T-helper 17 cell (primary cell): ENCODE measurements at regions not wholly inside any gene's neighbourhood (a gene's known extent, or its start where the extent isn't known, plus 50 kb on each side); places are given as distances from the start of the nearest gene placed in this dataset.

Experiments used
- ATAC-seq: fragments of 150-1000 bp; cut with Tn5 transposase; 2 replicates; pipeline ENCODE4 v1.10.0; 2021; ENCODE audit warnings: mild to moderate bottlenecking, moderate library complexity
- DNase-seq, 3 donors: peaks; one replicate each; pipeline versions ENCODE4 v3.0.0 to v3.0.0-alpha.2; 2020 to 2021
- H3K9me3 ChIP-seq: one replicate; pipeline ENCODE4 v1.7.0; 2013; ENCODE audit warnings: low read length, mild to moderate bottlenecking; ENCODE audit not compliant: control insufficient read depth, poor library complexity, severe bottlenecking
- H3K27ac Mint-ChIP-seq: one replicate; pipeline ENCODE4 v1.8.0; 2022; ENCODE audit warnings: mild to moderate bottlenecking, moderate library complexity, mixed read lengths
- H3K27me3 Mint-ChIP-seq: one replicate; pipeline ENCODE4 v1.8.0; 2022; ENCODE audit warnings: mixed read lengths
- H3K36me3 Mint-ChIP-seq: one replicate; pipeline ENCODE4 v1.8.0; 2022; ENCODE audit warnings: low read depth, mixed read lengths
- H3K4me1 Mint-ChIP-seq: one replicate; pipeline ENCODE4 v1.8.0; 2022; ENCODE audit warnings: mild to moderate bottlenecking, mixed read lengths
- H3K4me3 Mint-ChIP-seq: one replicate; pipeline ENCODE4 v1.8.0; 2022; ENCODE audit warnings: mild to moderate bottlenecking, moderate library complexity, mixed read lengths

DNA sequence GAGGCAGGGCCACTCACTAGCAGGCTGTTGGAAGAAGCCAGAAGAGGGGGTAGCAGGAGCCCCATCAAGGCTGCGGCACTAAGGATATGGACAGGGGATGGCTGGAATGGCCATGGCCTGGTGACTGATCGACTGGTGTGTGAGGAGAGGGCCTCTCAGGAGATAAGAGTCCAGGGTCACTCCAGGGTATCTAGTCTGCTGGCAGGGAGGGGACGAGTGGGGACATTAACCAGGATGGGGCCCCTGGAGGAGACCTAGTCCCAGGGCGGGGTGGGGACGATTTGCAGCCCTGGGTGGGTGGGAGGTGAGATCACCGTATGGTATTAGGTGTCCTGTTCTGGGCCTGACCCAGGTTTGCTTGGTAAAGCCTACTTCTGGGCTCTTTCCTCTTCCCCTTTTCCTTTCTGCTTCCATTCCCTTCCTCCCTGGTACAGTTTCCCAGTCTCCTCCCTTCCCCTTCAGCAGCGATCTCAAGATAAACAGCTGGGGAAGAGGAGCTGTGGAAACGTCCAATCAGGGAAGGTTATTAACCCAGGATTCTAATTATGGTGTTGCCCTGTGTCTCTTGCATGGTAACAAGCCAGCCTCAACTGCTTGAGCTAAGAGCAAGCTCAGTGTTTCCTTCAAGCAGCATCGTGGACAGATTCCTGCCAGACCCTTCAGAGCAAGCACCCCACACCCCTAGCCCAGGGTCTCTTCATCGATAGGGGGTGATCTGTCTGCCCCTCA lies 233.2 kb downstream of the RPS24 start:
- no peaks in the 10 kb centered on the region for H3K4me1 Mint-ChIP-seq
- DNase-seq (no peak), ATAC-seq (no peak)
- no peaks in the 10 kb centered on the region for H3K36me3 Mint-ChIP-seq
- H3K9me3 ChIP-seq = no peaks in the 10 kb centered on the region
- H3K4me3 Mint-ChIP-seq = no peak overlapping the region
- peaks cover 10% of the 10 kb centered on the region for H3K27me3 Mint-ChIP-seq
- no peak overlapping the region for H3K27ac Mint-ChIP-seq

DNA sequence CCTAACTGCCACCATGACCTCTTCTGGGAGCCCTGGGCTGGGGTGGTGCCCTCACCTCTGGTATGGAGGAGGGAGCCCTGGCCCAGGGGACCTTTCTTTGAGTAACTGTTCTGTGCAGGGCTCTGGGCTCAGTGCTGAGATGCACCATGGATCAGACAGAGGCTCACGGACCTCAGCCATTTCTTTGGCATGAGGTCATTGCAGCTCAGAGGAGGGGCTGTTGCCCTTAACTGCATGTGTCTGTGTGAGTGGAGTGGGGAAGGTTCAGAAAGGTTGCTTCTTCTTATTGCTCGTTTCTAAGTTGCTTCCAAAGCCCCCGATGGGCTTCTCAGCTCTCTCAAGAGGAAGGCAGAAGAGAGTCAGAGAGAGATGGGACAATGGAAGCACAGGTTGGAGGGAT lies 233.9 kb downstream of the RPS24 start:
- Mint-ChIP-seq H3K4me1 (no peaks in the 10 kb centered on the region), H3K4me3 (no peak overlapping the region), H3K27me3 (peaks cover 11% of the 10 kb centered on the region), H3K36me3 (no peaks in the 10 kb centered on the region), H3K27ac (no peak overlapping the region)
- DNase-seq (no peak), ATAC-seq (no peak)
- no peaks in the 10 kb centered on the region for H3K9me3 ChIP-seq

DNA sequence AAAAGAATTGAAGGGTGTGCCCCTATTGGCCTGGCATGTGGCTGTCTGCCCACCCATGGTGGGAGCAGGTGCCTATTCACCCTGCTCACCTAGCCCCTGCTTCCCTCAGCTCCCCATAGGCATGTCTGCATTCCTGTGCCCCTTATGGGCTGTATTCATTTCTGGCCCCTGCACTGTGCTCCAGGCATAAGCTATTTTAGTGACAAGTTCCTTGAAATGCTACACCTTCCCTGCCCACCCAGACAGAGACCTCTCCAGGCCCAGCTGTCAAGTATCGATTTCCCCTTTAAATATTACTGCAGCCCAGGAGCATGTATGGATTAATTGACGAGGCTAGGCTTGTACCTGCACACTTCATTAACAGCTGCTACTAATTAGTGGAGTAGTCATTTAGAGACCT lies 235.4 kb downstream of the RPS24 start:
- H3K4me3 Mint-ChIP-seq = no peak overlapping the region
- peaks cover 18% of the 10 kb centered on the region for H3K27me3 Mint-ChIP-seq
- ATAC-seq (no peak), DNase-seq (no peak)
- H3K9me3 ChIP-seq = no peaks in the 10 kb centered on the region
- H3K4me1 Mint-ChIP-seq = no peaks in the 10 kb centered on the region
- H3K36me3 Mint-ChIP-seq = no peaks in the 10 kb centered on the region
- H3K27ac Mint-ChIP-seq = no peak overlapping the region

DNA sequence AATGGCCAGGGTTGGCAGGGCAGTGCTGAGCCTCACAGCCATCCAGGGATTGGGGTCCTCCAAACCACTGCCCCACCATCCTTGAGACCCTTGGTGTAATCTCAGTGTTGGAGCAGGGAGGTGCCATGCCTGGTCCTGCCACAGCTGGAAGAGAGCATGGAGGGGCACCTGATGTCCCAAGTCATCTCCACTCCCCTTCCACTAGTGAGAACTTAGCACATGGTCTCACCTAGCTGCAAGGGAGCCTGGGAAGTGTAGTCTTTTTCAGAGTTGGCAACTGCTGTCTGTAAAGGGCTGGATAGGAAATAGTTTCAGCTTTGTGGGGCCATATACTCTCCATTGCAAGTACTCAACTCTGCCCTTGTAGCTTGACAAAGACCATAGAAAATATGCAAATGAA lies 238.7 kb downstream of the RPS24 start:
- Mint-ChIP-seq H3K4me1 (peaks cover 2% of the 10 kb centered on the region), H3K4me3 (no peak overlapping the region), H3K27me3 (peaks cover 40% of the 10 kb centered on the region), H3K27ac (no peak overlapping the region), H3K36me3 (no peaks in the 10 kb centered on the region)
- H3K9me3 ChIP-seq = no peaks in the 10 kb centered on the region
- DNase-seq (no peak), ATAC-seq (no peak)

DNA sequence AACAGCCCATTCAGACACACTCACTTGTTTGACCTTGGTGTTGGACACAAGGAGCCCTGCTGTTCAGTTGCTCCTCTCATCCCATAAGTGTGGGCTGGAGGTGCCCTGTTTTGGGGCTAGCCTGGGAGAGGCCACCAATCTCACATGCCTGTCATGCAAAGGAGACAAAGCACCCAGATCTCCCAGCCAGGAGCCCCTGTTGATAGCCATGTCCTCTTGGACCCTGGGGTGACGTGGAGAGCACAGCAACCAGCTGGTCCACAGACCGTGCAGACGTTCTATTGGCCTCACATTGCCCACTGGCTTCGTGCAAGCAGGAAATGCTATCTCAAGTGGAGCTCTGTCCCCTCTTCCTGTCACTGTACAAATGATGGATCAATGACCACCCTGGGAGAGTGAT lies 240.8 kb downstream of the RPS24 start:
- Mint-ChIP-seq H3K4me1 (peaks cover 2% of the 10 kb centered on the region), H3K27me3 (peaks cover 42% of the 10 kb centered on the region), H3K36me3 (no peaks in the 10 kb centered on the region), H3K4me3 (no peak overlapping the region), H3K27ac (no peak overlapping the region)
- ATAC-seq (no peak), DNase-seq (no peak)
- no peaks in the 10 kb centered on the region for H3K9me3 ChIP-seq

DNA sequence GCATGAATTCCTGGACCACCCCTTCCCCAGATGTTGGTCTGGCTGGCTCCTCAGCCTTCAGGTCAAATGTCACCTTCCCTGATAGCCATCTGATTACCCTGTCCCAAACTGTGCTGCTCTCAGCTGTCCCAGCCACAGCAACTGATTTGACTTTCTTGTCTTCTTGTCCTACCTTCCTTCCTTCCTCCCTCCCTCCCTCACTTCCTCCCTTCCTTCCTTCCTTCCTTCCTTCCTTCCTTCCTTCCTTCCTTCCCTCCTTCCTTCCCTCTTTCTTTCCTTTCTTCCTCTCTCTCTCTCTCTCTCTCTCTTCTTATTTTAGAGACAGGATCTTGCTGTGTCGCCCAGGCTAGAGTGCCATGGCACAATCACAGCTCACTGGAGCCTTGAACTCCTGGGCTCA lies 242.5 kb downstream of the RPS24 start:
- Mint-ChIP-seq H3K4me3 (no peak overlapping the region), H3K36me3 (no peaks in the 10 kb centered on the region), H3K27me3 (peaks cover 46% of the 10 kb centered on the region), H3K27ac (no peak overlapping the region), H3K4me1 (peaks cover 2% of the 10 kb centered on the region)
- no peaks in the 10 kb centered on the region for H3K9me3 ChIP-seq
- no peak for DNase-seq
- ATAC-seq = no peak

DNA sequence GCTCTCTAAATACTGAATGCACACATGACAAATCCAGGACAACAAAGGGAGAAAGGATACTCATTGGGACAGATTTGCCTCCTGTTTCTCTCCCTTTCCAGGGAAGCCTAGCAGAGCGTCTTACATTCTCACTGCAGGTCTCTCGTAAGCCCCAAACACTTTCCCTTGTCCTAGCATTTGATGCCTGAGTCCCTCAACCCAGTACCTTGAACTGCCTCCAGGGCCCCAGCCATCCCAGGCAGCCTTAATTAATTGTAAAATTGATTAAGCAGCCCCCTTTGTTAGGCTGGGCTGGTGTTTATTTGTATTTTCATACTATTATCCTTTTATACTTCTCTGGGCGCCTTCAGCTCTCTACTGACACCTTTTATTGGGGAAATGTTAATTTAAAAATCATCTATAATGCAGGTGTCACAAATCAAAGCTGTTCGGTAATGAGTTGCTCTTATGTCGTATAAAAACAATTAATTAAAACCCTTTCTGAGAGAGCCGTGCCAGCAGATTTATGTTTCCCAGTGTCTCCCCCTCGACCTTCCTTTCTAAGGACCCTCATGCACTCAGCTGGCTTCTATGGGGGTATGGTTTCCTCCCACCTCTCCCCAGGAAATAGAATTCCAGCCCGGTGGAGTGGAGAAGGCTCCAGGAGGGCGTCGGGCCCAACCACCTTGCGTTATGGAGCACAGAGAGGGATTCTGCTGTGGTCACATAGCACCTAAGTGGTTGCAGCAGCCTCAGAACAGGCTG lies 243.8 kb downstream of the RPS24 start:
- DNase-seq (no peak), ATAC-seq (no peak)
- peaks cover 58% of the 10 kb centered on the region for H3K27me3 Mint-ChIP-seq
- no peak overlapping the region for H3K4me3 Mint-ChIP-seq
- H3K36me3 Mint-ChIP-seq = no peaks in the 10 kb centered on the region
- no peak overlapping the region for H3K27ac Mint-ChIP-seq
- no peaks in the 10 kb centered on the region for H3K9me3 ChIP-seq
- peaks cover 2% of the 10 kb centered on the region for H3K4me1 Mint-ChIP-seq

DNA sequence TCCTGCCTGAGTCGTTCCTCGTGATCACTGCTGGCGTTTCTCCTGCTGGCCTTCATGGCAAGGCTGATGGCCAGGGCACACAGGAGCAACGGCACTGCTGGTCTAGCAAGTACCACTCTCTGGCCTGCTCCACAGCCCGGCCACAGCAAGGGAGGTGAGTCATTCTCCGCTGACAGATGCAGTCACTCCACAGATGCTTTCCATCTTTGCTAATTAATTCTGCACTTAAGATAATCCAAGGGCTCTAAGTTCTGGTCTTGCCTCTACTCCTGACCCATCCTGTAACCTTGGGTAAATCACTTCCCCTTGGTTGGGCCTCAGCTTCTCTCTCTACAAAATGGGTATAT lies 244.4 kb downstream of the RPS24 start:
- H3K27me3 Mint-ChIP-seq = peaks cover 59% of the 10 kb centered on the region
- ATAC-seq = no peak
- DNase-seq = no peak
- no peak overlapping the region for H3K27ac Mint-ChIP-seq
- H3K4me1 Mint-ChIP-seq = peaks cover 2% of the 10 kb centered on the region
- H3K4me3 Mint-ChIP-seq = no peak overlapping the region
- no peaks in the 10 kb centered on the region for H3K36me3 Mint-ChIP-seq
- H3K9me3 ChIP-seq = no peaks in the 10 kb centered on the region

DNA sequence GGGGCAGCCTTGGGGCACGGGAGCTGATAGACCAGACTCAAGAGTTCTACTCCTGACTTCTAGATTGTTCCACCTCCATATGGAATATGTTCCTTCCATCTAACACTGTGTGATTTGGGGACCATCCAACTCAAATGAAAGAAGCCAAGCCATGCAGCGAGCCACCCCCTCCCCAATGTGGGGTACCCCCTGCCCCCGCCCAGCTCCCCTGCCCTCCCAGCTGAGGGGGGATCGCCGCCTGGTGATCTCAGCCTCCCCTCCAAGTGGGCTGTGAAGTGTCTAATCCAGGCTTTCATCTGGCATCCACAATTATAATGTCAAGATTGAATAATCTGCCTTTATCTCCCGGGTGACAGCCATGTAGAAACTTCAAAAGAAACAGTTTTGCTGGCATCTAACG lies 246.1 kb downstream of the RPS24 start:
- no peaks in the 10 kb centered on the region for H3K36me3 Mint-ChIP-seq
- no peak for DNase-seq
- H3K4me1 Mint-ChIP-seq = peaks cover 2% of the 10 kb centered on the region
- H3K27ac Mint-ChIP-seq = no peak overlapping the region
- no peak for ATAC-seq
- no peaks in the 10 kb centered on the region for H3K9me3 ChIP-seq
- H3K4me3 Mint-ChIP-seq = no peak overlapping the region
- peaks cover 50% of the 10 kb centered on the region for H3K27me3 Mint-ChIP-seq

DNA sequence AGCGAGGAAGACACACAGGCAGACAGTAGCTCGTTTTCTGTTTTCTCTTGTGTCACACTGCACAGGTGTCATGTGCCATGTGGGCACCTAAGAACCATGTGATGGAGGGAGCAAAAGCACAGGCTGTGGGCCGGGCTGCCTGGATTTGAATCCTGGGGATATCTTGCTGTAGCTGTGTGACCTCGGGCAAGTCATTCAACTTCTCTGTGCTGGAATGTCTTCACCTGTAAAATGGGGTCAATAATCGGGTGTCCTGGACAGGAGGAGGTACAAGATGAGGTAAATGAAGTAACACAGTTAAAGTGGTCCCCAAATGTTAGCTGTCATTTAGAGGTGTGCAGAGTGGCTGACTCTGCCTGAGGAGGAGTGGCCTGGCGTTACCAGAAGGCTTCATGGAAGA lies 246.9 kb downstream of the RPS24 start:
- DNase-seq (no peak), ATAC-seq (no peak)
- peaks cover 41% of the 10 kb centered on the region for H3K27me3 Mint-ChIP-seq
- H3K9me3 ChIP-seq = no peaks in the 10 kb centered on the region
- no peak overlapping the region for H3K4me3 Mint-ChIP-seq
- no peak overlapping the region for H3K27ac Mint-ChIP-seq
- peaks cover 2% of the 10 kb centered on the region for H3K4me1 Mint-ChIP-seq
- H3K36me3 Mint-ChIP-seq = no peaks in the 10 kb centered on the region

DNA sequence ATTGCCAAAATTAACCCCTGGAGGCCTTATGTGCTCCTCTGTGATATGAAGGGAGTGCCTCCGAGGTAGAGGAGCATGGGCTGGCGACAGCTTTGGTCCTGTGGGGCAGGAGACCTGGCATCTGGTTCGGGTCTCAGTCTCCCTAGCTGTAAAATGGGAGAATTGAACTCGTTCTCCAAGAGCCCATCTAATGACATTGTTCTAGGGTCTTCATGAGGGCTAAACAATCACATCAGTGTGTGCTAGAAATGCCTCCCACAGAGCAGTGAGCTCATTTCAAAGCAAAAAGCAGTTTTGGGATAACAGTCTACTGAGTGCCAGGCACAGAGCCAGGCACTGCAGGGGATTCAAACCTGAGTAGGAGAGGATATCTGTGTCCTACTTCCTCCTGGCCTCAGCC lies 248.0 kb downstream of the RPS24 start:
- H3K4me1 Mint-ChIP-seq = no peaks in the 10 kb centered on the region
- no peak overlapping the region for H3K27ac Mint-ChIP-seq
- DNase-seq (no peak), ATAC-seq (no peak)
- H3K4me3 Mint-ChIP-seq = no peak overlapping the region
- H3K9me3 ChIP-seq = no peaks in the 10 kb centered on the region
- peaks cover 40% of the 10 kb centered on the region for H3K27me3 Mint-ChIP-seq
- H3K36me3 Mint-ChIP-seq = no peaks in the 10 kb centered on the region

DNA sequence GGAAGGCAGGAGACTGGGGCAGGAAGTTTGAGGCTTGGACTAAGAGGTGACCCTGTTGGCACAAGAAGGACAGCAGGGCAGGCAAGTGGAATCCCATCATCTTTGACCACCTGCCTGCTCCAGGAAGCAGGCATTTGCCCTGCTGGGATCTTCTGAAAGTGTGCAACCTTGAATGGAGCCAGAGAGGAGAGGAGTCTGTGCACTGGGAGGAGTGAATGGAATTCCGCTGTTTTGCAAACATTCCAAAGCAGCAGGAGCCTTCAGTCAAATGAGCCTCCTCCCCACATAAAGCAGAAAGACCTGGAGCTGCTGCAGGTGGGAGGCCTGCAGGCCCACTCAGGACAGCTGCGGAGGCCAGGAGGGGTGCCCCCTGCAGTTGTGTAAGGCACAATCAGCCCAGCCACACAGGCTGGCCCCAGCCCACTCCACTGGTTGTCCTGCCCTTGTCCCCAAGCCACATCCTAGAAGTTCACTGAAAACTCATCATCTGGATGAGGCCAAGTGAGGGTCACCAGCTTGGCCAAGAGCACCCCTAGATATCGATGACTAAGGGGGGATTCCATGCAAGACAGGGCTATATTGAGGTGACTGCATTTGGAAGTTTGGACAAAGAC lies 249.5 kb downstream of the RPS24 start:
- H3K4me1 Mint-ChIP-seq = no peaks in the 10 kb centered on the region
- no peak overlapping the region for H3K4me3 Mint-ChIP-seq
- H3K36me3 Mint-ChIP-seq = no peaks in the 10 kb centered on the region
- no peak for ATAC-seq
- DNase-seq = no peak
- no peaks in the 10 kb centered on the region for H3K9me3 ChIP-seq
- H3K27me3 Mint-ChIP-seq = peaks cover 39% of the 10 kb centered on the region
- H3K27ac Mint-ChIP-seq = no peak overlapping the region

DNA sequence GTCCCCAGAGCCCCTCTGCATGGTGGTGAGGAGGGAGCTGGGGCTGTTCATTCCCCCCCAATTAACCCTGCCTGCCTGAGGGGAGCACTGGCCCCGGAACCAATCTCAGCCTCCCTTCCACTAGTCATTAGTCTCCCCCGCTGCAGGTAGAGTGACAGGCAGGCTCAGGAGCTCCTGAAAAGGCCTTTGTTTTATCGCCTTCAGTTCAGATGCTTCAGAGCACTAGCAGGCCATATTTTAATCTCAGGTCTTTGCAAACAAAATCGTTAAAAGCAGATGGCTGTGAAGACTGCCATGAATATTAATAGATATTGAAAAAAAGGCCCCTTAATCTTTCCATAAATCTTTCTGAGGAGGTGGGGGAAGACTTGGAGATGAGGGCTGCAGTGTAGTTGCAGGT lies 250.7 kb downstream of the RPS24 start:
- Mint-ChIP-seq H3K4me1 (no peaks in the 10 kb centered on the region), H3K4me3 (no peak overlapping the region), H3K27ac (no peak overlapping the region), H3K36me3 (no peaks in the 10 kb centered on the region), H3K27me3 (peaks cover 43% of the 10 kb centered on the region)
- ATAC-seq = no peak
- no peak for DNase-seq
- H3K9me3 ChIP-seq = no peaks in the 10 kb centered on the region

DNA sequence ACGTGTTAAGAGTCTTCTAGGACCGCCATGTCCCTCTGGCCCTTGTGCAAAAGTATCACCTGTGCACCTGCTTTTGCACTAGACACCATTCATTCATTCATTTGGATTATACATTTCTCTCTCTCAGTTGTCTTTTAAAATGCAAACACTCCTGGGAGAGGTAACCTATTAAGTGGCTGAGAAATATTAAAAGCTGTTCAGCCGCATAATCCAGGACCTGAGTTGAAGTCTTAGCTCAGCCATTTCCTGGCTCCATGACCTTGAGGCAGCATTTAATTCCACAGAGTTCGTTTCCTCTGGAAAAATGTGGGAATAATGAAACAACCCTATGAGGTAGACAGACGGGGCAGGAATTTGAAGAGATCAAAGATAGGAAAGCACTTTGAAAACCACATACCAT lies 251.6 kb downstream of the RPS24 start:
- Mint-ChIP-seq H3K36me3 (peaks cover 2% of the 10 kb centered on the region), H3K4me3 (no peak overlapping the region), H3K27ac (no peak overlapping the region), H3K4me1 (peaks cover 3% of the 10 kb centered on the region), H3K27me3 (peaks cover 48% of the 10 kb centered on the region)
- no peak for ATAC-seq
- no peak for DNase-seq
- no peaks in the 10 kb centered on the region for H3K9me3 ChIP-seq
